GM18907 (cell line): ENCODE measurements at regions not wholly inside any gene's neighbourhood (a gene's known extent, or its start where the extent isn't known, plus 50 kb on each side); places are given as distances from the start of the nearest gene placed in this dataset.
"Not testable (repeated sequence)": the region's sequence is repeated elsewhere in the genome, so short reads cannot be mapped to it uniquely, and the experiment has no call there.

ENCODE experiments used
- ATAC-seq: cut with Tn5 transposase; IDR thresholded peaks from one replicate; pipeline ENCODE4 v1.9.1; 2021; ENCODE audit warnings: mild to moderate bottlenecking, moderate library complexity; ENCODE audit not compliant: unreplicated experiment

- ATAC-seq = no peak
Measured at GRCh38 chr2:48180557-48180956, 133.9 kb upstream of the FOXN2 start.

- no peak for ATAC-seq
Measured at GRCh38 chr2:48183276-48183675, 131.2 kb upstream of the FOXN2 start.

GRCh38 chr2:48183991-48184390 is 130.5 kb upstream of the FOXN2 start:
- no peak for ATAC-seq

GRCh38 chr2:48187503-48187902 is 127.0 kb upstream of the FOXN2 start:
- no peak for ATAC-seq

GRCh38 chr2:48189552-48190228 is 124.8 kb upstream of the FOXN2 start:
- no peak for ATAC-seq

GRCh38 chr2:48190230-48190629 is 124.3 kb upstream of the FOXN2 start:
- ATAC-seq = no peak

GRCh38 chr2:48194641-48195040 is 119.8 kb upstream of the FOXN2 start:
- ATAC-seq = no peak

- ATAC-seq = no peak
Measured at GRCh38 chr2:48195169-48195568, 119.3 kb upstream of the FOXN2 start.

GRCh38 chr2:48197618-48198017 is 116.9 kb upstream of the FOXN2 start:
- no peak for ATAC-seq

GRCh38 chr2:48198371-48198770 is 116.1 kb upstream of the FOXN2 start:
- ATAC-seq = no peak

GRCh38 chr2:48199070-48199469 is 115.4 kb upstream of the FOXN2 start:
- ATAC-seq = no peak

GRCh38 chr2:48200620-48201293 is 113.7 kb upstream of the FOXN2 start:
- ATAC-seq = no peak

GRCh38 chr2:48201435-48201834 is 113.0 kb upstream of the FOXN2 start:
- not testable (repeated sequence) for ATAC-seq

GRCh38 chr2:48202863-48203642 is 111.4 kb upstream of the FOXN2 start:
- ATAC-seq = no peak

- no peak for ATAC-seq
Measured at GRCh38 chr2:48203668-48204067, 110.8 kb upstream of the FOXN2 start.

- ATAC-seq = no peak
Measured at GRCh38 chr2:48204750-48205136, 109.7 kb upstream of the FOXN2 start.

- peak; percentile 74 for ATAC-seq
Measured at GRCh38 chr2:48205137-48205798, 109.2 kb upstream of the FOXN2 start.

GRCh38 chr2:48206056-48206656 is 108.3 kb upstream of the FOXN2 start:
- ATAC-seq = not testable (repeated sequence)

- ATAC-seq = no peak
Measured at GRCh38 chr2:48207201-48207641, 107.3 kb upstream of the FOXN2 start.

GRCh38 chr2:48207851-48208250 is 106.6 kb upstream of the FOXN2 start:
- ATAC-seq = no peak
